GM19035 (cell line): ENCODE measurements at regions not wholly inside any gene's neighbourhood (a gene's known extent, or its start where the extent isn't known, plus 50 kb on each side); places are given as distances from the start of the nearest gene placed in this dataset.

Source experiments
- ATAC-seq: cut with Tn5 transposase; IDR thresholded peaks from one replicate; pipeline ENCODE4 v1.9.1; 2021; ENCODE audit not compliant: unreplicated experiment

- no peak for ATAC-seq
These were observed 231.8 kb downstream of the PIK3R1 start for GRCh38 chr5:68447136-68447929.

- no peak for ATAC-seq
These were observed 233.8 kb downstream of the PIK3R1 start for GRCh38 chr5:68449380-68449779.

GRCh38 chr5:68450245-68450852, 234.8 kb downstream of the PIK3R1 start:
- no peak for ATAC-seq

- ATAC-seq, result no peak
These were observed 236.7 kb downstream of the PIK3R1 start for GRCh38 chr5:68452286-68452685.

- no peak for ATAC-seq
These were observed 238.6 kb downstream of the PIK3R1 start for GRCh38 chr5:68454172-68454571.

GRCh38 chr5:68454766-68455165, 239.2 kb downstream of the PIK3R1 start:
- no peak for ATAC-seq

- ATAC-seq, result no peak
These were observed 239.7 kb downstream of the PIK3R1 start for GRCh38 chr5:68455216-68455615.

- ATAC-seq, result no peak
These were observed 241.2 kb downstream of the PIK3R1 start for GRCh38 chr5:68456756-68457217.

GRCh38 chr5:68457285-68457684, 241.7 kb downstream of the PIK3R1 start:
- ATAC-seq, result no peak

GRCh38 chr5:68458416-68459021, 243.0 kb downstream of the PIK3R1 start:
- ATAC-seq, result no peak

GRCh38 chr5:68459093-68459809, 243.7 kb downstream of the PIK3R1 start:
- no peak for ATAC-seq

- no peak for ATAC-seq
These were observed 244.2 kb downstream of the PIK3R1 start for GRCh38 chr5:68459810-68460139.

- peak; percentile 51 for ATAC-seq
These were observed 244.7 kb downstream of the PIK3R1 start for GRCh38 chr5:68460147-68460798.

- no peak for ATAC-seq
These were observed 248.1 kb downstream of the PIK3R1 start for GRCh38 chr5:68463606-68464005.

GRCh38 chr5:68464424-68464823, 248.9 kb downstream of the PIK3R1 start:
- no peak for ATAC-seq

GRCh38 chr5:68465133-68465532, 249.6 kb downstream of the PIK3R1 start:
- no peak for ATAC-seq

GRCh38 chr5:68465934-68466551, 250.5 kb downstream of the PIK3R1 start:
- ATAC-seq, result no peak

GRCh38 chr5:68467208-68467607, 251.7 kb downstream of the PIK3R1 start:
- ATAC-seq, result no peak

- no peak for ATAC-seq
These were observed 252.2 kb downstream of the PIK3R1 start for GRCh38 chr5:68467794-68468193.

- ATAC-seq, result no peak
These were observed 252.8 kb downstream of the PIK3R1 start for GRCh38 chr5:68468322-68468721.
